K562 (cell line): ENCODE measurements at regions not wholly inside any gene's neighbourhood (a gene's known extent, or its start where the extent isn't known, plus 50 kb on each side); places are given as distances from the start of the nearest gene placed in this dataset.

Experiments
- EZH2 ChIP-seq: IDR thresholded peaks from 2 replicates; pipeline ENCODE4 v1.6.1; 2012; ENCODE audit warnings: low read depth, mild to moderate bottlenecking, inconsistent platforms, low read length, borderline replicate concordance
- NRF1 ChIP-seq, 2 experiments: fragments of 450-650 bp; IDR thresholded peaks in 1 of 2; conservative IDR thresholded peaks in 1 of 2; 2 replicates each; pipeline ENCODE4 v1.6.1; 2014; ENCODE audit warnings: mild to moderate bottlenecking in 2 of 2
- SNAPC5 ChIP-seq: fragments of 250-450 bp; sonication (Bioruptor Pico); IDR thresholded peaks from 2 replicates; pipeline ENCODE4 v1.8.0; 2021; ENCODE audit warnings: moderate library complexity, mild to moderate bottlenecking, inconsistent platforms

- no peak for TF ChIP-seq NRF1 (conservative IDR thresholded peaks at IDR 0.05 in 1 of 2, IDR thresholded peaks at IDR 0.05 in 1 of 2)
- no peak for TF ChIP-seq EZH2
- TF ChIP-seq SNAPC5 (CRISPR knock-in tag) = no peak
Observed at GRCh38 chr6:113354204-113354895, 502.8 kb upstream of the MARCKS start.
